Memory B cell (primary cell): ENCODE measurements at regions not wholly inside any gene's neighbourhood (a gene's known extent, or its start where the extent isn't known, plus 50 kb on each side); places are given as distances from the start of the nearest gene placed in this dataset.

Experiments
- ATAC-seq: fragments of 150-1000 bp; cut with Tn5 transposase; 2 replicates; pipeline ENCODE4 v1.10.0; 2021; ENCODE audit warnings: low read depth, mild to moderate bottlenecking, moderate library complexity
- DNase-seq, 2 donors: peaks; one replicate each; pipeline ENCODE4 v3.0.0; 2022; ENCODE audit warnings: low spot score in 2 of 2
- H3K27ac Mint-ChIP-seq: one replicate; pipeline ENCODE4 v1.8.0; 2022; ENCODE audit warnings: mild to moderate bottlenecking, moderate library complexity, mixed read lengths
- H3K27me3 Mint-ChIP-seq: one replicate; pipeline ENCODE4 v1.8.0; 2022; ENCODE audit warnings: mixed read lengths
- H3K36me3 Mint-ChIP-seq: one replicate; pipeline ENCODE4 v1.8.0; 2022; ENCODE audit warnings: mild to moderate bottlenecking, mixed read lengths
- H3K4me1 Mint-ChIP-seq: one replicate; pipeline ENCODE4 v1.8.0; 2022; ENCODE audit warnings: mixed read lengths
- H3K4me3 Mint-ChIP-seq: one replicate; pipeline ENCODE4 v1.8.0; 2022; ENCODE audit warnings: mild to moderate bottlenecking, moderate library complexity, mixed read lengths
- H3K9me3 Mint-ChIP-seq: one replicate; pipeline ENCODE4 v1.8.0; 2022; ENCODE audit warnings: mixed read lengths

DNA sequence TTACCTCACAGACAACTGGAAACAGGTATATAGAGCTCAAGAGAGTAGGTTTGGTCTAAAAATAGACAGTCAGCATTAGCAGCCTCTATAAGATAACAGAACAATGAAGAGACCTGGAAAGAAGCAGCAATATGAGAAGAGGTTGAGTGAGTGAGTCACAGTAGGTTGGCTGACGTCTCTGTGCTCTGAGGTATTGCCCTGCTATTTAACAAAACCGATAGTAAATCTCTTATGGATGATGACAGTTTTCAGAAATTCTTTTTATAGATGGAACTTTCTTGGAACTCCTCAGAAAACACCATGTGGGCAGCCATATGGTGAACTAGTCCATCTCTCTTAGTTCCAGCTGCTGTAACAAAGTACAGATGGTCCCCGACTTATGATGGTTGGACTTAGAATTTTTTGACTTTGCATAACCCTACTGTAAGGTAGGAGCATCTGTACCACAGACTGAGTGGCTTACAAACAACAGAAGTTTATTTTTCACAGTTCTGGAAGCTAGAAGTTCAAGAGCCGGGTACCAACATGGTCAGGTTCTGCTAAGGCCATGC, 123.5 kb downstream of the MBD2 start:
- Mint-ChIP-seq H3K9me3 (peaks cover 5% of the 10 kb centered on the region), H3K27me3 (peaks cover 10% of the 10 kb centered on the region), H3K4me3 (no peak overlapping the region), H3K4me1 (no peaks in the 10 kb centered on the region), H3K27ac (no peak overlapping the region), H3K36me3 (peaks cover 2% of the 10 kb centered on the region)
- ATAC-seq (no peak), DNase-seq (no peak)

DNA sequence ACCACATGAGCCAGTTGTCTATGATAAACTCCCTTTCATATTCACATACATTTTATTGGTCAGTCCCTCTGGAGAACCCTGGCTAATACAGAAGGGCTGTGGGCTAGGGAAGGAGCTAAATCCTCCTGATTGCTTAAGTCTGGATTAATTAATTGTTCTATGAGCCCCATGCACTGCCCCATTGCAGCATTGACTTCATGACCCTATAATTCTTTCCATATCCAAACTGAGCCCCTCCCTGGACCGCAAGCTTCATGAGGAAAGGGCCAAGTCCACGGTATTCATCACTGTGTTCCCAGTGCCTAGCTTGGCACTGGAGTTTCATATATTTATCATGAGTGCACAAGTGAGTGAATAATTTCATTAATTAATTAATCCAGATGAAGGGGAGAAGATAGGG, 124.0 kb downstream of the MBD2 start:
- Mint-ChIP-seq H3K4me1 (no peaks in the 10 kb centered on the region), H3K27me3 (peaks cover 10% of the 10 kb centered on the region), H3K9me3 (peaks cover 5% of the 10 kb centered on the region), H3K36me3 (peaks cover 2% of the 10 kb centered on the region), H3K27ac (no peak overlapping the region), H3K4me3 (no peak overlapping the region)
- DNase-seq (no peak), ATAC-seq (no peak)

DNA sequence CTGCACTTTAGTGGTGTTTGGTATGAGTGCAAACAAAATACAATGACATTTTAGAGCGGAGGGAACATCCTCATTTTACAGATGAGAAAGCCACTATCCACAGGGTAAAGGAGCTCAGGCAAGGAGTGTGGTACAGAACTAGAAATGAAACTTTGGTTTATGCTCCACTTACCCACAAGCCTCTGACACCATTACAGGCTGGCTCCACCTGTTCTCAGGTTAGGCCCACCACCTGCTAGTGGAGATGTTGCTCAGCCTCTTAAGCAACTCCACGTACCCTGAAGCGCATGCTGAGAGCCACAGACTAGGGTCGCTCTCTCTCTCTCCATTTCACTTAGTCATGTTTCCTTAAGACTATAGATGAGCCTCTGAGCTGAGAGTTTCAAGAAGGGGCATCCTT, 130.0 kb downstream of the MBD2 start:
- Mint-ChIP-seq H3K9me3 (peaks cover 6% of the 10 kb centered on the region), H3K27me3 (peaks cover 7% of the 10 kb centered on the region), H3K27ac (no peak overlapping the region), H3K36me3 (peaks cover 2% of the 10 kb centered on the region), H3K4me3 (no peak overlapping the region), H3K4me1 (no peaks in the 10 kb centered on the region)
- ATAC-seq (no peak), DNase-seq (no peak)

DNA sequence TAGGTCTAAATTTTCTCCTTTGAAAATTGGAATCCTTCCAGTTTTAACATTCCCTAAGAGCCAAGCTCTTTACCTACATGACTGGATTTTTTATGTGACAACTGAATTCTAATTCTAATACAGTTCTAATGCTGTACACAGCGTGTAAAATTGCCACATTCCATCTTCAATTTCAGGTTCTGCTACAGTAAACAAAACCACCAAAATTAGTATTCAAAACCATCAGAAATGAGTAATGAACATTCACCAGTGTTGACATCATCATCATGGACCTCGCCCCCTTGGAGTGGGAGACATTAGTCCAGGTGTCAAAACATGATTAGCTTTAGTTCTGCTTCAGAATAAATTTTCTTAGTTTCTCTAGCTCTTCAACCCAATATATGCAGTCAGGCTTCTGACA, 133.6 kb downstream of the MBD2 start:
- no peak overlapping the region for H3K4me3 Mint-ChIP-seq
- ATAC-seq (no peak), DNase-seq (no peak)
- H3K27ac Mint-ChIP-seq = no peak overlapping the region
- H3K36me3 Mint-ChIP-seq = no peaks in the 10 kb centered on the region
- H3K4me1 Mint-ChIP-seq = no peaks in the 10 kb centered on the region
- H3K27me3 Mint-ChIP-seq = peaks cover 10% of the 10 kb centered on the region
- H3K9me3 Mint-ChIP-seq = peaks cover 1% of the 10 kb centered on the region

DNA sequence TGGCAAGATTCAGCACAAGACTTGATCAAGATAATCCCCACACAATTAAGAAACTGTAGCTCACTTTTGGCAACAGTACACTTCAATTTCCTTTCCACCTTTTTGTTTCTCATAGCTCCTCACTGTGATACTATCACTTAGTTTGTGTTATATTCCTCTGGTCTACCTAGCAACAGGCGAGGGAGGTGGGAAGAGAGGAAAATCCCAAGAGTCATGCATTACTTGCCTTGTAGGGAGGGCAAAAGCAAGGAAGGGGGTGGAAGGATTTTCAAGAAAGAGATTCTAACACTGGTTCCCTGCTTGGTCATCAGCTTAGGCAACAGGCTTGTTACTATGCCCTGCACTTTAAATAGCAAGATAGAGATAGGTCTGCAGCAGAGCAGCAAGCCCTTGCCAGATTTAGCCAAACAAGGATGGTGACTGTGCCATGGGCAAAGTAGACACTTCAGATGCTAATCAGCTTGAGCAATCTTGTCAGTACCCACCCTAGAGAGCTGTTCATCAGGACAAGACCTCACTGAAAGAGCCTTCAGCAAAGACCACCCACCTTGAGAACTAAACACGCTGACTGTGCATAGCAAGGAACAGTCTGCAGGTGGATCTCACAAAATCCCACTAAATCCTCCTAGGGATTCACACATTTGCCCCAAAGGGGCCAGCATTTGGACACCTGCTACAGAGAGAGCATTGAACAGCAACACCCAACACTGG, 134.6 kb downstream of the MBD2 start:
- no peaks in the 10 kb centered on the region for H3K4me1 Mint-ChIP-seq
- no peak overlapping the region for H3K4me3 Mint-ChIP-seq
- H3K9me3 Mint-ChIP-seq = peaks cover 1% of the 10 kb centered on the region
- H3K27me3 Mint-ChIP-seq = peaks cover 10% of the 10 kb centered on the region
- no peak overlapping the region for H3K27ac Mint-ChIP-seq
- DNase-seq = no peak
- ATAC-seq = no peak
- H3K36me3 Mint-ChIP-seq = no peaks in the 10 kb centered on the region

DNA sequence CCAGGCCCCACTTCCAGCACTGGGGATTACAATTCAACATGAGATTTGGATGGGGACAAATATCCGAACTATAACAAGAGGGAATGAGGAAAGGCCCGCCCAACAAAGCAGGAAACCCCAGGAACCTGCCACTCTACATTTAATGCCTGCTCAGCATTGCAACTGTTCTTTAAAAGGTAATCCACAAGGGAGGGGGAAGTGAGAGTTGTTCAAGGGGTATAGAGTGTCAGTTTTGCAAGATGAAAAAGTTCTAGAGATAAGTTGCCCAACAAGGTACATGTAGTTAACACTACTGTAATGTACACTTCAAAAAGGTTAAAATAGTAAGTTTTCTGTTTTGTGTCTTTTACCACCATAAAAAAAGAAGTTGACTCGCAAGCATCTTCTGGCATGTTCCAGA, 137.6 kb downstream of the MBD2 start:
- H3K4me3 Mint-ChIP-seq = no peak overlapping the region
- H3K36me3 Mint-ChIP-seq = no peaks in the 10 kb centered on the region
- DNase-seq = no peak
- no peak for ATAC-seq
- H3K4me1 Mint-ChIP-seq = no peaks in the 10 kb centered on the region
- H3K27me3 Mint-ChIP-seq = peaks cover 14% of the 10 kb centered on the region
- H3K27ac Mint-ChIP-seq = no peak overlapping the region
- peaks cover 11% of the 10 kb centered on the region for H3K9me3 Mint-ChIP-seq

DNA sequence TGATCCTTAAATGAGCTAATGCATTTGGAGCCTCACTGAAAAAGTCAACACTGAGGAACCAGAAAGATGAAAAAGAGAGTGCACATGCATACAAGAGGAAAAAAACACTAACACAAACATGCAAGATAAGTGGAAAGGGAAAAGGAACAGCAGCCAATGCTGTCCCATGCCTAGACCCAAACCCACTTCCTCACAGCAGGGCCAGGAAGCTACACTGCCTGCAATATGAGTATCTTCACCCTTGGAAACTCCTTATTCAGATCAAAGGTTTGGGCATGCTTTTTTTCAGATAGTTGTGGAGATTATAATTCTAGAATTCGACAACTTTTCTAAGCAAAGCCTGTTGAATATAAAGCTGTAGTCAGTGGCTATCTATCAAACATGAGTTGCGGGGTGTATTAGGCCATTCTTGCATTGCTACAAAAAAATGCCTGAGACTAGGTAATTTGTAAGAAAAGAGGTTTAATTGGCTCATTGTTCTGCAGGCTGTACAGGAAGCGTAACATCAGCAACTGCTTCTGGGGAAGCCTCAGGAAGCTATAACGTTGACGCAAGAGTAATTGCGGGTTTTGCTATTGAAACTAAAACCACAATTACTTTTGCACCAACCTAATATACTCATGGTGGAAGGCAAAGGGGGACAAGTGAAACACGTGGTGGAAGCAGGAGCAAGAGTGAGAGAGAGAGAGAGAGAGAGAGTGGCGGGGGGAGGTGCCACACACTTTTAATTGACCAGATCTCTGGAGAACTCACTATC, 138.2 kb downstream of the MBD2 start:
- H3K4me1 Mint-ChIP-seq = no peaks in the 10 kb centered on the region
- H3K27me3 Mint-ChIP-seq = peaks cover 14% of the 10 kb centered on the region
- H3K27ac Mint-ChIP-seq = no peak overlapping the region
- no peak overlapping the region for H3K4me3 Mint-ChIP-seq
- no peak for DNase-seq
- no peak for ATAC-seq
- no peaks in the 10 kb centered on the region for H3K36me3 Mint-ChIP-seq
- H3K9me3 Mint-ChIP-seq = peaks cover 11% of the 10 kb centered on the region

DNA sequence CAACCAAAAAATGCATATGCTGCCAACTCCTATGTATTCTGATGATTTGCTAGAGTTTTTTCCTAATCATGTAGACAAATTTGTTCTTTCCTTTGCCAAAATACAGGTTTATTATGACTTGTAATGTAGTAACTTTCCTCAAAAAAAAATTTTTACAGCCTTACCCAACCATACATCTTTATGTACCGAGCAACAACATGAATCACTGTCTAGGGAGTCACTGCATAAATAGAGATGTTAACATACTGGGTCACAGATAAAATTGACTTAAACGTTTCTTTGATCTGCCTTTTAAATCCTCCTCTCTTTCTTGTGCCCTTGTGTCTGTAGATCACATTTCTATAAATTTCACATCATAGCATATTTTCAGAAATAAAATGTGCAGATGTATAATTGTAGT, 143.6 kb downstream of the MBD2 start:
- no peak for DNase-seq
- H3K36me3 Mint-ChIP-seq = no peaks in the 10 kb centered on the region
- peaks cover 11% of the 10 kb centered on the region for H3K9me3 Mint-ChIP-seq
- H3K27me3 Mint-ChIP-seq = peaks cover 10% of the 10 kb centered on the region
- no peak overlapping the region for H3K4me3 Mint-ChIP-seq
- H3K27ac Mint-ChIP-seq = no peak overlapping the region
- no peak for ATAC-seq
- no peaks in the 10 kb centered on the region for H3K4me1 Mint-ChIP-seq

DNA sequence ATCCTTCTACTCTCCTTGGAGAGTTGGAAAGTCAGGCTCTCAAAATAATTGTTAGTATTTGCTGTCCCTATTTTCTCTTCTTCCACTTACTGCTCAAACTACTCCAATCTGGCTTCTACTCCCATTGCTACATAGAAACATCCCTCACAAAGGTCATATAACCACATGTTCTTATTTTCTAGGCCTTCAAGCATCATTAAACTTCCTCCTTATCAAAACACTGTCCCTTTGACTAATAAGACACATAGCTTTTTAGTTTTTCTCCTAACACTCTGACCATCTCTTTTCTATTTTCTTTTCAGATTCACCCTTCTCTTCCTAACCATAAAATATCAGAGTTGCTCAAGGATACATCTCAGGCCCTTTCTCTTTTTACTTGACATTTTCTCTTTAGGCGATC, 148.3 kb downstream of the MBD2 start:
- H3K4me3 Mint-ChIP-seq = no peak overlapping the region
- no peaks in the 10 kb centered on the region for H3K36me3 Mint-ChIP-seq
- H3K4me1 Mint-ChIP-seq = no peaks in the 10 kb centered on the region
- H3K27ac Mint-ChIP-seq = no peak overlapping the region
- H3K27me3 Mint-ChIP-seq = peaks cover 9% of the 10 kb centered on the region
- DNase-seq (no peak), ATAC-seq (no peak)
- no peaks in the 10 kb centered on the region for H3K9me3 Mint-ChIP-seq

DNA sequence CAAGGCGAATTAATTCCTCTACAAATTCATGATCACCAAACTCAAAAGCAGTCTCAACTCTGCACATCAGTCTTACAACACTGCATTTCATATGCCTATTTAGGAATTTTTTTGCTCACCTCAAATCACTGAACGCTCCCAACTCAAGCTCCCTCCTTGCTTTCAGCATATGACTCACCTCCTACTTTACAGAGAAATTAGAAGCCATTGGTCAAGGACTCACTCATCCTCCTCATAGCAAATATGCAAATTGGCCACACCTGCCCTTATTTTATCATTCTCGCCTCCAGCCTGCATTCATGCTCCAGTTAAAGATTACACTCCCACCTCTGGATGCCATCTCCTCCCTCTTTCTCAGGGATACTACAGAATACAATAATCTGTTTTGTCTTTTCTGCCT, 148.8 kb downstream of the MBD2 start:
- no peaks in the 10 kb centered on the region for H3K9me3 Mint-ChIP-seq
- no peak overlapping the region for H3K4me3 Mint-ChIP-seq
- no peak for ATAC-seq
- no peaks in the 10 kb centered on the region for H3K4me1 Mint-ChIP-seq
- H3K36me3 Mint-ChIP-seq = no peaks in the 10 kb centered on the region
- DNase-seq = no peak
- H3K27me3 Mint-ChIP-seq = peaks cover 9% of the 10 kb centered on the region
- no peak overlapping the region for H3K27ac Mint-ChIP-seq

DNA sequence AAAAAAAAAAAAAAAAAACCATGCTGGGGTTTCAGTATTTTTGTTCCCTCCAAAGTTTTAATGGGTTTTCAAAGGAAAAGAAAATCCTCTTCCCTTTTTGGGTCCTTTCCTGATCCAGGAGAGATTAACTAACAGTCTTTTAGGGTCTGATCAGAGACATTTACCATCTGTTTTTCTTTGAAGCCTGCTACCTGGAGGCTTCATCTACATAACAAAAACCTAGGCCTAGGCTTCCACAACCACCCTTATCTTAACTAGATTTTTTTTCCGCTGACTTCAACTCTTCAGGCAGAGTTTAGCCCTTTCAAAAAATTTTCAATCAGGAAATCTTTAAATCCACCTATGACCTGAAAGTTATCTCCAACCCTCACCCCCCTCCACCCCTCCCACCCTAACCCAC, 154.7 kb downstream of the MBD2 start:
- no peak overlapping the region for H3K4me3 Mint-ChIP-seq
- H3K9me3 Mint-ChIP-seq = no peaks in the 10 kb centered on the region
- H3K4me1 Mint-ChIP-seq = no peaks in the 10 kb centered on the region
- H3K27ac Mint-ChIP-seq = no peak overlapping the region
- ATAC-seq (no peak), DNase-seq (no peak)
- peaks cover 1% of the 10 kb centered on the region for H3K27me3 Mint-ChIP-seq
- no peaks in the 10 kb centered on the region for H3K36me3 Mint-ChIP-seq

DNA sequence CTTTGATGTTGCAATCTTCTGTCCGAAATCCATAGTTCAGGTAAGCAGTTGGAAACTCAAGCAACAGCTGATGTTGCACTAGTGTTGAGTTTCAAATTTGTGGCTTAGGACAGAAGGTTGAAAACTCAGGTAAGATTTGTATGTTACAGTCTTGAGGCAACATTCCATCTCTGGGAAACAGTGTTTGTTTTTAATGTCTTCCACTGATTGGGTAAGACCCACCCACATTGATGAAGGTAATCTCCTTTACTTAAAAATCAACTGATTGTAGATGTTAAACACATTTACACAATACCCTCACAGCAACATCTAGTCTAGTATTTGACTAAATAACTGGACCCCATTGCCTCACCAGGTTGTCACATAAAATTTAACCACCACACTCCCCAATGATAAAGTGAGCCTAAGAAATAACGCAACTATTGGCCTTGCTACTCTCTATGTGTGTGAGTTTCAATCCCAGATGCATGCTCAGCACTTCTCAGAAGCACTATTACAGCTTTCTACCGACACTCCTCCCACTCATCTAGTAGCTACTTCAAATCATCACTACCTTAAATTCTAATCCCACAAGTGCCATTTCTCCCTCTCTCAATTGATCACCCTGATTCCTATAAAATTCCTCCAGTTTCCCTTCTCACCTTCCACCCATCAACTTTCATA, 164.0 kb downstream of the MBD2 start:
- Mint-ChIP-seq H3K27me3 (peaks cover 13% of the 10 kb centered on the region), H3K4me3 (no peak overlapping the region), H3K9me3 (no peaks in the 10 kb centered on the region), H3K4me1 (no peaks in the 10 kb centered on the region), H3K36me3 (no peaks in the 10 kb centered on the region), H3K27ac (no peak overlapping the region)
- no peak for DNase-seq
- no peak for ATAC-seq

DNA sequence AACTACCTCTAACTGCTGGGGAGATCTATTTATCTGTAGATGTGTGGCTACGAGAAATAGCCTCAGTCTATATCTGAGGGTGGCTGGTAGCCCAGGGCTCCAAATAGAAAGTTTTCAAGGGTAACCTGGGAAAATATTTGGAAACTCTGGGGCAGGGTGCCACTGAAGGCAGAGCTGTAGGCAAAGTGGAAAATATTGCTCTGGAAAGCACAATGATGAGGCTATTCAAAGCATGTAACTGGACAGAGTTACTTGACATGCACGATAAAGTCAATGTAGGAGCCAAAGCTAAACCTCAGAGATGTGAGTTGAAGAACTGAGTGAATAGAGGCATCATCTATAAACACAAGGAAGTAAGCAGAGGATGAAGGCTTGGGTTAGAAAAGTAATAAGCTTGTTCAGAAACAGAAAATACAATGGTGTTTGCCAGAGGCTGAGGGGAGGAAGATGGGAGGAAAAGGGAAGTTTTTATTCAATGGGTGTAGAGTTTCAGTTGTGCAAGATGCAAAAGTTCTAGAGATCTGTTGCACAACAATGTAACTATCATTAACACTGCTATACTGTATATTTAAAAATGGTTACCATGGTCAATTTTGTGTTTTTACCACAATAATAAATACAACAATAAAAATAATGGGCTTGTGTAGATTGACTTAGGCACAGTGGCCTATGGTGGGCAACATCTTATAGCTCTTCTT, 171.6 kb downstream of the MBD2 start:
- no peaks in the 10 kb centered on the region for H3K4me1 Mint-ChIP-seq
- ATAC-seq (no peak), DNase-seq (no peak)
- no peaks in the 10 kb centered on the region for H3K36me3 Mint-ChIP-seq
- no peak overlapping the region for H3K27ac Mint-ChIP-seq
- no peaks in the 10 kb centered on the region for H3K9me3 Mint-ChIP-seq
- peaks cover 3% of the 10 kb centered on the region for H3K27me3 Mint-ChIP-seq
- no peak overlapping the region for H3K4me3 Mint-ChIP-seq

DNA sequence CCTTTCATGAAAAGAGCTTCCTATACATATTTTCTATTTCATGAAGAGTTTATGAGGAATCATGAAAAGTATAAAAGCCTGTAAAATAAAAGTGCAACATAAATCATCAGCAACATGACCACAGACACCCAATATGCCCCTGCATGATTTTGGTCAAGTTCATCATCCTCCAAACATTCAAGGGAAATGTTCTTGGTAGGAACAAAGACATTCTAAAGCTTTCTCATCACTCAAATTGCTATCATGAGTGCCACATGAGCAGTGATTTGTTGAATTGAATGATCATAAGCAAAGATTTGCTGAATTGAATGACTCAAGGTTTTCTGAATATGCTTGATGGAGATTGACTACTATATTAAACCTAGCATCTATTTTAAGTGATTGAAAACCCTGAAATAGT, 172.2 kb downstream of the MBD2 start:
- H3K4me3 Mint-ChIP-seq = no peak overlapping the region
- no peaks in the 10 kb centered on the region for H3K36me3 Mint-ChIP-seq
- DNase-seq = no peak
- no peaks in the 10 kb centered on the region for H3K4me1 Mint-ChIP-seq
- H3K27ac Mint-ChIP-seq = no peak overlapping the region
- H3K27me3 Mint-ChIP-seq = peaks cover 3% of the 10 kb centered on the region
- ATAC-seq = no peak
- H3K9me3 Mint-ChIP-seq = no peaks in the 10 kb centered on the region
